ENCODE measurements at regions not wholly inside any gene's neighbourhood (a gene's known extent, or its start where the extent isn't known, plus 50 kb on each side); places are given as distances from the start of the nearest gene placed in this dataset.

GRCh38 chr5:1660001-1660400 lies 136.2 kb upstream of the LPCAT1 start:
- Histone ChIP-seq H3K36me3 (ENCODE audit: control insufficient read depth, insufficient read depth, low read length) (no peaks in the 10 kb centered on the region), H3K4me3 (ENCODE audit: low read depth, low read length) (no peak overlapping the region), H3K27me3 (ENCODE audit: control insufficient read depth, insufficient read depth, low read length) (peaks cover 39% of the 10 kb centered on the region)
- DNase-seq (ENCODE audit: low read depth) = no peak
- TF ChIP-seq, protein P1, sequence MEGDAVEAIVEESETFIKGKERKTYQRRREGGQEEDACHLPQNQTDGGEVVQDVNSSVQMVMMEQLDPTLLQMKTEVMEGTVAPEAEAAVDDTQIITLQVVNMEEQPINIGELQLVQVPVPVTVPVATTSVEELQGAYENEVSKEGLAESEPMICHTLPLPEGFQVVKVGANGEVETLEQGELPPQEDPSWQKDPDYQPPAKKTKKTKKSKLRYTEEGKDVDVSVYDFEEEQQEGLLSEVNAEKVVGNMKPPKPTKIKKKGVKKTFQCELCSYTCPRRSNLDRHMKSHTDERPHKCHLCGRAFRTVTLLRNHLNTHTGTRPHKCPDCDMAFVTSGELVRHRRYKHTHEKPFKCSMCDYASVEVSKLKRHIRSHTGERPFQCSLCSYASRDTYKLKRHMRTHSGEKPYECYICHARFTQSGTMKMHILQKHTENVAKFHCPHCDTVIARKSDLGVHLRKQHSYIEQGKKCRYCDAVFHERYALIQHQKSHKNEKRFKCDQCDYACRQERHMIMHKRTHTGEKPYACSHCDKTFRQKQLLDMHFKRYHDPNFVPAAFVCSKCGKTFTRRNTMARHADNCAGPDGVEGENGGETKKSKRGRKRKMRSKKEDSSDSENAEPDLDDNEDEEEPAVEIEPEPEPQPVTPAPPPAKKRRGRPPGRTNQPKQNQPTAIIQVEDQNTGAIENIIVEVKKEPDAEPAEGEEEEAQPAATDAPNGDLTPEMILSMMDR (IDR thresholded peaks at IDR 0.05; ENCODE audit: insufficient read depth, low read length, poor library complexity, severe bottlenecking) = no peak

GRCh38 chr5:1659100-1659981 lies 135.6 kb upstream of the LPCAT1 start:
- H3K36me3 ChIP-seq (ENCODE audit: control insufficient read depth, insufficient read depth, low read length) = no peaks in the 10 kb centered on the region
- no peak for DNase-seq (ENCODE audit: low read depth)
- no peak overlapping the region for H3K4me3 ChIP-seq (ENCODE audit: low read depth, low read length)
- TF ChIP-seq, protein P1 (IDR thresholded peaks at IDR 0.05; ENCODE audit: insufficient read depth, low read length, poor library complexity, severe bottlenecking) = no peak
- H3K27me3 ChIP-seq (ENCODE audit: control insufficient read depth, insufficient read depth, low read length) = peaks cover 38% of the 10 kb centered on the region

DNA sequence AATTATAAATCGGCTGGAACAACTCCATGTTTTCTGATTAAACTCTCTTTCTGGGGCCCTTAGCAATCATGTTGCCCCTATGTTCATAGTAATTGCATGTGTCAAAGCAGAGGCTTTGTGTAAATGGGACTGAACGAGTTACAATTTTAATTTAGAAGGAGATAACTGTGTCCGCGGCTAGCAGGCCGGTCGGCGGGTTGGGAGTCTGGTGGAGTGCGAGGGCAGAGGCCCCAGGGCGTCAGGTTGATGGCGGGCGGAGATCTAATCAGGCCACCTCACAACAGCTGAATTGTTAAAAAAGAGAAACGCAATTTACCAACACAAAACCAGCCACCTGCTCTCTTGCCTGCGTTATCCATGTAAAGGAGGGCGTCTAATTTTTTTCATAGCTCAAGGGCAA lies 134.9 kb upstream of the LPCAT1 start:
- TF ChIP-seq, protein P1 (IDR thresholded peaks at IDR 0.05; ENCODE audit: insufficient read depth, low read length, poor library complexity, severe bottlenecking) = no peak

DNA sequence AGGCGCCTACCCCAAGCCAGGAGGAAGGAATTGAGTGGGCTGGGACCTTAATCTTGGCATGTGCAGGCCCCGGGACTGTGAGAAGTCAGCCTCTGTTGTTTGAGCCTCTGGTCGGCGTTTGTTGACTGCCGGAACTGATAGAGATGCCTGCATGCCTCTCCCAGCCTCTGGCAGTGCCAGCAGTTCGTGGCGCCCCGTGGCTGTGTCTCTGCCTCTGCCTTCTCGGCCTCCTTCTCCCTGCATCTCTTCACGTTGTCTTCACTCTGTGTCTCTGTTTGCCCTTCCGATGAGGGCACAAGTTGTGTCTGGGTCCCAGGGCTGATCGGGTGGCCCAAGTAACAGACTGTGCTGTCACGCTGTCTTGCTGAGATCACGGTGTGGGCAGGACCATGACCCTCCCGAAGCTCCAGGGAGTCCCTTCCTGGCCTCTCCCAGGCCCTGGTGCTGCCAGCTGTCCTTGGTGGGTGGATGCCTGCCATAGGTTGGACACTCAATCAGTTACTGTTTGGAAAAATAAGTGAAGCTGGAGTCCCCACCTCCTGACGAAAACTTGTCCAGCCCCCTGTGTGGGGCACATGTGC lies 133.5 kb upstream of the LPCAT1 start:
- DNase-seq (ENCODE audit: low read depth) = no peak

More for the DNA sequence above, 134.9 kb upstream of the LPCAT1 start:
- DNase-seq (ENCODE audit: low read depth) = no peak
- H3K27me3 ChIP-seq (ENCODE audit: control insufficient read depth, insufficient read depth, low read length) = peaks cover 43% of the 10 kb centered on the region
- no peaks in the 10 kb centered on the region for H3K36me3 ChIP-seq (ENCODE audit: control insufficient read depth, insufficient read depth, low read length)
- H3K4me3 ChIP-seq (ENCODE audit: low read depth, low read length) = no peak overlapping the region

DNA sequence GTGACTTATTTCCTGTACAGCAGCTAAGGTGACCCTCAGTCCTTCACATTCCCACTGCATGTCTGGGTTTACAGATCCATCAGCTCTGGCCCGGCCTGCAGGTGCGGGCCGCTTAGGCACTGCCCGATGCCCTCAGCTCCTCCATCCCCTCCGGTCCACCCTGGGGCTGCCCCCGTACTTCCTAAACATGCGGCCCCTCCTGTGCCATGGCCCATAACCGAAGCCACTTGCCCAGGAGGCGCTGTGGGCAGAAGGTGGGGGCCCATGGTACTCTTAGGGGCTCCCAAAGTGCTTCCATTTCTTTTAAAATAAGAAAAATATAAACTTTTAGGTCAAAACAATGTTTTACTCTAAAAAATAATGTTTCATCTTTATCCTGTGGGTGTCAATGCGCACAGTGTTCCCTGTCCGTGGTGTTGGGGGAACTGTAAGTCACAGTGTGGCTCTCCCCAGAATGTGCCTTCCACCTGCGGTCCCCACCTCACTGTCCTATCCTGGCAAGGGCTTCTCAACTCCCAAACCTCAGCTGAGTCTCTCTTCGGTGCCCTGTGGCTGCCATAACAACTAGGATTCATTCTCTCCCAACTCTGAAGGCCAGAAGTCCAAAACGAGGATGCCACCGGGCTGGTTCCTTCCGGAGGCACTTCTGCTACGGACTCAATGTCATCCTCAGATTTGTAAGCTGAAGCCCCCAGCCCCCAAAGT lies 132.7 kb upstream of the LPCAT1 start:
- peaks cover 51% of the 10 kb centered on the region for H3K27me3 ChIP-seq (ENCODE audit: control insufficient read depth, insufficient read depth, low read length)
- TF ChIP-seq, protein P1 (IDR thresholded peaks at IDR 0.05; ENCODE audit: insufficient read depth, low read length, poor library complexity, severe bottlenecking) = no peak

More for the DNA sequence above, 133.5 kb upstream of the LPCAT1 start:
- TF ChIP-seq, protein P1 (IDR thresholded peaks at IDR 0.05; ENCODE audit: insufficient read depth, low read length, poor library complexity, severe bottlenecking) = no peak
- H3K4me3 ChIP-seq (ENCODE audit: low read depth, low read length) = no peak overlapping the region
- no peaks in the 10 kb centered on the region for H3K36me3 ChIP-seq (ENCODE audit: control insufficient read depth, insufficient read depth, low read length)
- H3K27me3 ChIP-seq (ENCODE audit: control insufficient read depth, insufficient read depth, low read length) = peaks cover 51% of the 10 kb centered on the region

More for the DNA sequence above, 132.7 kb upstream of the LPCAT1 start:
- no peak overlapping the region for H3K4me3 ChIP-seq (ENCODE audit: low read depth, low read length)
- DNase-seq (ENCODE audit: low read depth) = no peak
- no peaks in the 10 kb centered on the region for H3K36me3 ChIP-seq (ENCODE audit: control insufficient read depth, insufficient read depth, low read length)

Data from kidney epithelial cell (primary cell).